HCT116 (cell line): ENCODE measurements at regions not wholly inside any gene's neighbourhood (a gene's known extent, or its start where the extent isn't known, plus 50 kb on each side); places are given as distances from the start of the nearest gene placed in this dataset.

Experiments used
- CTCF ChIP-seq, 3 experiments: fragments of 200-600 bp in 1 of 3; sonication (generic) in 1 of 3; IDR thresholded peaks in 2 of 3; conservative IDR thresholded peaks in 1 of 3; 2 replicates each; pipeline ENCODE4 v1.5.1; 2012 to 2017; ENCODE audit warnings: low read depth in 2 of 3, low read length in 2 of 3, antibody characterized with exemption in 1 of 3, borderline replicate concordance in 1 of 3, control low read depth in 1 of 3, mild to moderate bottlenecking in 1 of 3, mixed read lengths in 1 of 3, mixed run types in 1 of 3, moderate library complexity in 1 of 3; ENCODE audit not compliant: insufficient read depth in 1 of 3
- EGR1 ChIP-seq: IDR thresholded peaks from 2 replicates; pipeline ENCODE4 v1.6.1; 2012; ENCODE audit warnings: low read depth
- ELF1 ChIP-seq: IDR thresholded peaks from 2 replicates; pipeline ENCODE4 v1.6.1; 2012; ENCODE audit warnings: low read depth, borderline replicate concordance
- EZH2 ChIP-seq: fragments of 200-600 bp; sonication (generic); IDR thresholded peaks from 2 replicates; pipeline ENCODE4 v1.6.1; 2017; ENCODE audit warnings: antibody characterized with exemption, mixed run types
- EZH2phosphoT487 ChIP-seq: fragments of 200-600 bp; IDR thresholded peaks from 2 replicates; pipeline ENCODE4 v1.6.1; 2018; ENCODE audit warnings: antibody characterized with exemption, borderline replicate concordance
- JUND ChIP-seq: IDR thresholded peaks from 2 replicates; pipeline ENCODE4 v1.6.1; 2012
- MAX ChIP-seq: IDR thresholded peaks from 2 replicates; pipeline ENCODE4 v1.6.1; 2012
- POLR2A ChIP-seq: IDR thresholded peaks from 2 replicates; pipeline ENCODE4 v1.7.0; 2011; ENCODE audit warnings: borderline replicate concordance; ENCODE audit not compliant: insufficient read depth, insufficient read length; ENCODE audit errors: extremely low read depth
- SIN3A ChIP-seq: IDR thresholded peaks from 2 replicates; pipeline ENCODE4 v1.6.1; 2012; ENCODE audit warnings: low read depth
- SP1 ChIP-seq: IDR thresholded peaks from 2 replicates; pipeline ENCODE4 v1.6.1; 2012; ENCODE audit warnings: low read depth
- TCF7L2 ChIP-seq: IDR thresholded peaks from 2 replicates; pipeline ENCODE4 v1.7.0; 2011; ENCODE audit warnings: borderline replicate concordance, inconsistent platforms; ENCODE audit not compliant: insufficient read depth, insufficient read length; ENCODE audit errors: extremely low read depth
- YY1 ChIP-seq: IDR thresholded peaks from 2 replicates; pipeline ENCODE4 v1.6.1; 2011; ENCODE audit warnings: low read length, low read depth, moderate library complexity, mild to moderate bottlenecking; ENCODE audit not compliant: insufficient replicate concordance; ENCODE audit errors: extremely low read depth
- ZFX ChIP-seq: fragments of 450-650 bp; IDR thresholded peaks from 2 replicates; pipeline ENCODE4 v1.6.1; 2017
- TF ChIP-seq, protein P1 (sequence below): IDR thresholded peaks from 2 replicates; pipeline ENCODE4 v1.6.1; 2012; ENCODE audit warnings: low read depth

GRCh38 chr5:117748336-117748735 is 1173.7 kb upstream of the SEMA6A start:
- TF ChIP-seq CTCF (IDR thresholded peaks at IDR 0.05 in 2 of 3, conservative IDR thresholded peaks at IDR 0.05 in 1 of 3; ENCODE audit: borderline replicate concordance in 1 of 3, insufficient read depth in 1 of 3, low read depth in 2 of 3, low read length in 2 of 3) (no peak), SP1 (no peak), EZH2 (no peak), POLR2A (no peak), JUND (no peak), TCF7L2 (no peak), MAX (no peak), EGR1 (no peak), ZFX (no peak), ELF1 (no peak), YY1 (no peak), EZH2phosphoT487 (no peak), SIN3A (no peak)
- TF ChIP-seq, protein P1, sequence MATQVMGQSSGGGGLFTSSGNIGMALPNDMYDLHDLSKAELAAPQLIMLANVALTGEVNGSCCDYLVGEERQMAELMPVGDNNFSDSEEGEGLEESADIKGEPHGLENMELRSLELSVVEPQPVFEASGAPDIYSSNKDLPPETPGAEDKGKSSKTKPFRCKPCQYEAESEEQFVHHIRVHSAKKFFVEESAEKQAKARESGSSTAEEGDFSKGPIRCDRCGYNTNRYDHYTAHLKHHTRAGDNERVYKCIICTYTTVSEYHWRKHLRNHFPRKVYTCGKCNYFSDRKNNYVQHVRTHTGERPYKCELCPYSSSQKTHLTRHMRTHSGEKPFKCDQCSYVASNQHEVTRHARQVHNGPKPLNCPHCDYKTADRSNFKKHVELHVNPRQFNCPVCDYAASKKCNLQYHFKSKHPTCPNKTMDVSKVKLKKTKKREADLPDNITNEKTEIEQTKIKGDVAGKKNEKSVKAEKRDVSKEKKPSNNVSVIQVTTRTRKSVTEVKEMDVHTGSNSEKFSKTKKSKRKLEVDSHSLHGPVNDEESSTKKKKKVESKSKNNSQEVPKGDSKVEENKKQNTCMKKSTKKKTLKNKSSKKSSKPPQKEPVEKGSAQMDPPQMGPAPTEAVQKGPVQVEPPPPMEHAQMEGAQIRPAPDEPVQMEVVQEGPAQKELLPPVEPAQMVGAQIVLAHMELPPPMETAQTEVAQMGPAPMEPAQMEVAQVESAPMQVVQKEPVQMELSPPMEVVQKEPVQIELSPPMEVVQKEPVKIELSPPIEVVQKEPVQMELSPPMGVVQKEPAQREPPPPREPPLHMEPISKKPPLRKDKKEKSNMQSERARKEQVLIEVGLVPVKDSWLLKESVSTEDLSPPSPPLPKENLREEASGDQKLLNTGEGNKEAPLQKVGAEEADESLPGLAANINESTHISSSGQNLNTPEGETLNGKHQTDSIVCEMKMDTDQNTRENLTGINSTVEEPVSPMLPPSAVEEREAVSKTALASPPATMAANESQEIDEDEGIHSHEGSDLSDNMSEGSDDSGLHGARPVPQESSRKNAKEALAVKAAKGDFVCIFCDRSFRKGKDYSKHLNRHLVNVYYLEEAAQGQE: no peak
